ENCODE measurements at regions not wholly inside any gene's neighbourhood (a gene's known extent, or its start where the extent isn't known, plus 50 kb on each side); places are given as distances from the start of the nearest gene placed in this dataset.

DNA sequence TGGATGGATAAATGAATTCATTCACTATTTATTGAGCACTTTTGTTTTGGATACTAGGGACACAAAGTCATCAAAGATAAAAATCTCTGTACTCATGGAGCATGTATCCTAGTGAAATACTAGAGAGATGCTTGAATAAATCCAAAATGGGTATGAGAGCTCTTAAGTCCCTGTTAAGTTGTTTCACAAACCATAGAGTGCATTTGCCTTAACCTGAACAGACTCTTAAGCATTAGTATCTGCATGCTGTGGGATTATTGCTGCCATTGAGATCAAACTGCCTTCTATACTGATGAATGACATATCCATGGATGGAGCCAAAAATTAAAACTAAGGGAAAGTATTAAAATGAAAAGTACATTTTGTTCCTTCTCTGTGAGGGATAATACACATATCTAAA is 206.5 kb upstream of the KRR1 start:
- DNase-seq = no peak

DNA sequence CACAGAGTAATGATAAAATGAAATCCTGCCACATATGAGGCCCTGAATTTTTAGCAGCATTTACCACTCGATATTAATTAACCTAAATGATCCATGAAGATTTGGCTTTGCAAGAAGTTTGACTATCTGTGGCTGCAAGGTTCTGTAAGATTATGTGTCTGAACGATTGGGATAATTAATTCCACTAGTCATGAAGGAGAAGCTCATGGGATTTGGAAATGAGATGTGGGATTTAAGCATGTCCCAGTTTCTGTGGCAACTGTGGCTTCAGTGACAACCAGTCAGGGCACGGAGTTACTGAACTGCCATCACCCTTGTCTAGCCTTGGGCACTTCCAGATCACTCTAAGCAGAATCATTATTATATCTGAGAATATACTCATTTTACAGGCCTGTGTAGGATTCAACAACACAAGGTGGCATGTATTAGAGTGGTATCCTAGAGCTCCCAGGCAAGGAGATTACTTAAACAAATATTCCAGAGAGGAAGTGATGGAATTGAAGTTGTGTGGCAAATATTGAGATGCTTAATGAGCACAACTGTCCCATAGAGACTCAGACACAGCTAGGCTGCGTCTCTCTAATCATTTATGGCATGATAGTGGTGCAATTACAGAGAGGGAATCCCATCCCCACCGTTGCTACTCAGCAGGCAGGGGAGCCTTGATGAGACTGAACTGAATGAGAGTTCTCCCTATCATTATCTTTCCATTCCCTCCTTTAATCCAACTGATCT is 205.0 kb upstream of the KRR1 start:
- DNase-seq = no peak

DNA sequence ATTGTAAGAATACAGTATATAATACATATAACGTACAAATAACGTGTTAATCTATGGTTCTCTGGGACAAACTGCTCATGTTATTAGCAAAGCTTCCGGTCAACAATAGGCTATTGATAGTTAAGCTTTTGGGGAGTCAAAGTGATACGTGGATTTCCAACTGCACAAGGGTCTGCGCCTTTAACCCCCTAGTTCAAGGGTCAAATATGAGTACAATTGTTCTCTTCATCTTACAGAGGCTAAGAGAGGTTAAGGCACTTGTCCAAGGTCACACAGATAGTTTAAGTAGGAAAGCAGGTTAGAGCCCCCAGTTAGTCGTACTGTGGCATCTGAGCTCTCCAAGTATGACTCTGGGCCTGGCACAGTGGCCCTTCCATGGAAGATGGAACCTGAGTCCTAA is 204.3 kb upstream of the KRR1 start:
- no peak for DNase-seq

DNA sequence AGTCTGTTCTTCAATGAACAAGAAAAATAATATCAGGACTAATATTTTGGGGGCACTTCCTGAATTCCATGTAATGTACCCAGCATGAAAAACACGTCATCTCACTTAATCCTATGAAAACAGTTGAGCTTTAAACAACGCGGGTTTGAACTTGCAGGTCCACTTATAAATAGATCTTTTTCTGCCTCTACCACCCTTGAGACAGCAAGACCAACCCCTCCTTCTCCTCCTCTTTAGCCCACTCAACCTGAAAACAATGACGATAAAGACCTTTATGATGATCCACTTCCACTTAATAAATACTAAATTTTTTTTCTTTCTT is 203.9 kb upstream of the KRR1 start:
- no peak for DNase-seq

DNA sequence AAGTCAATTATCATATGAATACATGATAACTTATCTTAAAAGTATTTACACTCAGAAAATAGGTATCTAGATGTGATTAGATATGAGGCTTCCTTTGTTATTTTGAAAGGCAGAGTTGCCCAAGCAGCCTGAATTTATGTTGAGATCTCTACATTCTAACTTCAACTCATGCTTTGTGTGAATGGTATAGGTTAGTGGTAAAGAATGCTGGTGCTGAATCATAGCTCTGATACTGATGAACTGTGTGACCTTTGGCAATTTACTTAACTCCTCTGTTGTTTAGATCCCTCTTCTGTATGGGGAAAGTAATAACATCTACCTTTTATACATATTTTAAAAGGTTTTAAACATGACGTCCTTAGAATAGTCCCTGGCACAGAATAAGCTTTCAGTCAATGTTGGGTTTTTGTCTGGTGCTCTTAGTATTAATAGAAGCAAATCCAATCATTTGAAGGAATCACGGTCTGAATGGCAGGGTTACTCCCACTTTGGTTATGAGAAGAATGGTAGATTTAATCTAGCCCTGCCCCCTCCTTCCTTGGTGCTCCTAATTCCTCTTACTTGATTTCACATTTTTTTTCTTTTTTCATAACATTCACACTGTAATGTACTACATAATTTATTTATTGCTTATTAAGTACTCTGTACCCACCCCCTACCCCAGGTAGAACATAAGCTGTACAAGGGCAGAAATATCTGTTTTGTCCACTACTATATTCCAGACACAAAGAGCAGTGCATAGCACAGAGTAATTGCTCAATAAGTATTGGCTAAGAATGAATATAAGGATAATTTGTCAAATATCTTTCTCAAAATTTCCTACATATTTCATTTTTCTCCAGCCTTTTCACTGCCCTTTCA is 203.3 kb upstream of the KRR1 start:
- DNase-seq = no peak

DNA sequence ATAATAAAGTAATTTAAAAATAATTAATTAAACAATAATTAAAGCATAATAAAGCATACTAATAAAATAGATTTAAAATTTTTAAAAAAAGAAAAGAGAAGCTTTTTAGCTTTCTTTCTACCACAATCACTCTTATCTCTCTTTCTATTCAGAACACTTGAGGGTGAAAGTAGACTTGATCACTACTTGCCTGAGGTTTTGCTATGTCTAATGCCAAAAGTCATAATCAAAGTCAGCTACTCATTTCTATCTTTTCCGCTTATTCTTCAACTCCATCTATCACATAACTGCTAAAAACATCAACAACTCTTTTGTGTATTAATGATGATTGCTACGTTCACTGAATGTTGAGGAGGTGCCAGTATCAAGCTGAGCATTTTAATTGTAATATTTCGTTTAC is 202.0 kb upstream of the KRR1 start:
- DNase-seq = no peak

DNA sequence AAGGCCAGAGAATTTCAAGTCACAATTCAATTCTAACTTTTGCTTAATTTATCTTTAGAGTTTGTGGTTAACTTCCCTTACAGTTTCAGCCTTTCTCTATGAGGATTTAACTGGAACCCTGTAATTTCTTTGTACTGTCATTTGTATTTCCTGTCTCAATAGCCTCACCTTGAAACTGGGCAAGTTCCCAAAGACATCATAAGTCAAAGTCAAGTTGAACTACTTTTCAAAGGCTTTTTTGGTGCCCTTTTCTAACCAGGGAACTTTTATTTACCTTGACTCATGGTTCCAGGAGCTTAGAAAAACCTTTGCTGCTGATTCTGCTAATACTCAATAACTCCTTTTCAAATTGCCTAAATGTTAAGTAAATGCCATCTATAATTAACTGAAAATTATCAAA is 200.8 kb upstream of the KRR1 start:
- DNase-seq = peak; percentile 20

DNA sequence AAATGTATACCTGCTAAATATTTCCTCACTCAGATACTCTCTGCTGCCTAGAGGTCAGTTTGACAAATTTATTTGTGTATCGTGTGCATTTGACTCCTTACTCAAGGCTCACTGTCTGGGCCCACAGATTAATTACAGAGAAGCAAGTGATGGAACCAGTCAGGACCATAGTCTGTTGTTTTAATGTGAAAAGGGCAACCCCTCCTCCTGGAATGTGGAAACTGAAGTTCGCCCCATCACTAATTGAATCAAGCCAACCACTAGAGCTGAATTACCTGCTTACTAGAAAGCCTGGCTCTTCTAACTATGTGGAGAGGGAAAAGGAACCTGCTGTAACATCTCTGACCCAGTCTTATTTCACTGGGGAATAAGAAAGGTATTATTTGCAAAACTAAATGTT is 199.9 kb upstream of the KRR1 start:
- no peak for DNase-seq

DNA sequence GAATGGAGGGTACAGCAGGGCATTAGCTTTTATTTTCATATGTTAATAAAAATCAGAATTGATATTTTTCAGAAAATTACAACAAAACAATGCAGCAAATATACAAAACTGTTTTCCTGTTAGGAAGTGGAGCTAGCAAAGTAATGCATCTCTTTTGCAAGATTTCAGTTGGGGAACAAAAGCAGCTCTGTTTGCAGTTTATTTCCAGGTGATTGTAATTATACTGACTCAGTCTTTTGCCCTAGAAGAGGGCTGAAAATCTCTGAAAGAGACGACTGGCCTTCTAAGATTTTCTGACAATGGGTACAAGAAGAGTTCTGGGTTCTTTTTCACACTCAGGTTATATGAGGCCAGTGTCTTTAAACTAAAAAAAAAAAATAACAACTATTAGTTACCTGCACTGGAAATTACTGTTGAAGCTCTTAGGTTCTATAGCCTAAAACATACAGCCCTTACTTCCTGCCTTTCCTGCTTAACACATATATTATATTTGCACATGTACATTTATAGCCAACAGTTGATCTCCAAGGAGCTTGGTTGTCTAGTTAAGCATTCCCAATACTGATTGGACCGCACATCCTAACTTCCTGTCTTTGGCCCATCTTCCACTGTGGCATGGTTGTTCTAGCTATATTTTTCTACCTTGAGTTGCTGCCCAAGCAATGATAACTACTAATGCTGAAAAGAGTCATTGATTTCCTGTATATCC is 199.1 kb upstream of the KRR1 start:
- no peak for DNase-seq

DNA sequence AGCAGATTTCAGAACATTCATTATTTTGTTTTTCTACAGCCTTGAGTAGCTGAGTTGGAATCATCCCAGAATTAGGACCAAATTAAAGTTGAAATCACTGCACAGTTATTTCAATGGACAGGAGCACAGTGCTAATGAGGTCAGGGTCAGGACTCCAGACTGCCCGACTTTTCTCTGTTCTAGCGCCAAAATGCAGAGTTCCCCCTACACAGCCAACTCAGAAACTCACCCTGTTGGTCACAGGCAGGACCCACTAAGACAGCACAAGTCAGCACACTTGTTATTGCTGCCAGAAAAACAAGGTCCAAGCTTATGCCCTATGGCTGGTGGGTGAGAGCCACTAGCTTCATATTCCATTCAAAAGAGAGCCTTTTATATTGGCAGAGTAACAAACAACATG is 198.1 kb upstream of the KRR1 start:
- DNase-seq = no peak

DNA sequence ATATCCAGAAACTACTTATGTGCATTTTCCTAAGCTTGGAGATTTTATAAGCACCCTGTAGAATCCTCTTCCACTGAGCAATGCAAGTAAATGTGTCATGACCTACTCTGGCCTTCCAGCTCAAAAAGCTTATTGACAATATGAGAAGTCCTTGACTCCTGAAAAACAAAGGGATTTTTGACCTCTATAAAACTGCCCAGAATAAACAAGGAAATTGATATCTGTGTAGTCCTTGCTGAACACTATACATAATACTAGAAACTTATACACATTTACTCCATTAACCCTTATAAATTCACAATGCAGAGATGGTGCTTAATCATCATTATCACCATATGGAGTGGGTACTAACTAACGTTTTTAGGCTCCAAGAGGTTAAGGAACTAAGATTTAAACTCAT is 197.4 kb upstream of the KRR1 start:
- DNase-seq = no peak

DNA sequence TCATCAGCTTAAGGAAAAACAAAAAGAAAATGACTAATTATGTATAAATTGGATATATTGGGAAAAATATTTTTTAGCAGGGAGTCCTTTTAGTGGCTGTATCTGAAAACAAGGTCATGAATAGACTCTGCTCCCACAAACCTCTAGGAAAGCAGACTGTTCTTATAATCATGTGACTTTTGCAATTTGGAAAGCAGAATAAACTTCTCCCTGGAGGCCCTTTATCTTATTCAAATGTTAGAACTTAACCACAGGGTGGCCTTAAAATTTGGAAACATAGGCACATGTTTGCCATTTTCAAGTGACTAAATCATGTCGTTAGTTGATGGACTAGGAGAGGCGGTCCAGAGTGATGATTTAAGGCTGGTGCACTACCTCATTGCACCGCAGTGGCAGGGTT is 196.6 kb upstream of the KRR1 start:
- DNase-seq = no peak

DNA sequence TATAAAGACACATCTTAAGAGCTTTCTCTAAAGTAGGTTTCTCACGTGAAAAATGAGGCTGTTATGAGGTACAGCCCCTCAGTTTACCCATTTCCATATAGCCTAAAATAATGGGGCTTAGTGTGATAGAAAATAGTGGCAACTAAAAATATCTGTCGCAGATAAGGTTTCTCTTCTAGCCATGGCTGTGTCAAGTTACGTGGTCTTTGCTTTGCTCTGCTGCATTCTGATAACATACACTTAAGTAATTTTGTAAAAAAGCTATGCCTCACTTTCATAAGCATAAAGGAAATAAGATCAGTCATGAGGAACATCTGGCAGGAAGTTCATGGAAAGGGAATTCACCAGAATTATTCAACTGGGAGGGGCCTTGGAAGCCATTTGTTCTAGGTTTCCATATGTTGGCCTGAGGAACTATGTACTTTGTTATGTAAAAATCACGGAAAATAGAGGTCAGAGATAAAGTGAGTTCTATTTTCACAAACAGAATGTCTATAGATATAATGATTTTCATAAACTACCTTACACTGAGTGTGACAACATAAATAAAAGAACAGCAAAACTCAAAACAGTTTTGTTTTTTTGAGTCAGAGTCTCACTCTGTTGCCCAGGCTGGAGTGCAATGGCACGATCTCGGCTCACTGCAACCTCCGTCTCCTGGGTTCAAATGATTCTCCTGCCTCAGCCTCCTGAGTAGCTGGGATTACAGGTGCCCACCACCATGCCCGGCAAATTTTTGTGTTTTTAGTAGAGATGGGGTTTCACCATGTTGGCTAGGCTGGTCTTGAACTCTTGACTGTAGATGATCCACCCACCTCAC is 195.6 kb upstream of the KRR1 start:
- no peak for DNase-seq

DNA sequence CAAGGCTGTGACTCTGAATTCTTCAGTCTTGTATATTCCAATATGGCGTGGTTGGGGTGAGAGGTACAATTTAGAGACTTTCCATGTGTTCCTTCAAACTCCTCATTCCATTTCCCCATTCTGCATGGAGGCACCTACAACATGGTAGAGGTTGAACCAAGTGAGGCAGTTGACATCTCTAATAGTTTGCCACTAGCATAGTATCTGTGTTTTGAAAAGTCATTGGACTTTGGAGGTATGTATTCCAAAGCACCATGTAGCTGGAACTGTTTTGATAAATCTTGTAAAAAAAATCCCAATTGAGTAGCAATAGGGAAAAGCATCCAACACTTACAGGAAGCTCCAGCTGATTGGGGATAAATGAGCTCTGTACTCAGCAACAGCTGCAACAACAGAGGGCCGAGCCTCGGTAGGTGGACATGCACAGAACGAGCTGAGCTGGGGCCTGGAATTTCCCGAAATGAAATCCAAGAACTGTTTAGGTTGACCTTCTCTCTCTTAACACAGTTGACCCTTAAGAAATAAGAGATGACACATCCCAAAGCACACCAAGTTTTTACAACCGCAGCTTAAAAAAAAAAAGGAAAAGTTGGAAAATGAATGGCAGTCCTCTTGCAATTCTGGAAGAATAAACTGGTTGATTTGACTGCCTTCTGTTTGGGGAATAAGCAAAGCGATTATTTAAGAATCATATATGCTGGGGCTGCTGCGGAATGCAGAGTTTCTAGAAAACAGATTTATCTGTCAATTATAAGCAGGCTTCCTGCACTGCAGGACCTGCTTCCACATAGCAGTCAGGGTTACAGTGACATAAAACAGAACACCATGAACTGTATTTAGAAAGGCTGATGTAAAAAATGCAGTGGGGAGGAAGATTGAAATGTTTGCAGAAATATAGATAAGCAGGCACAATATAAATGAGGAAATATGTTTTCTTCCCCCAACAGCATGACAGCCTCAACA is 194.6 kb upstream of the KRR1 start:
- no peak for DNase-seq

DNA sequence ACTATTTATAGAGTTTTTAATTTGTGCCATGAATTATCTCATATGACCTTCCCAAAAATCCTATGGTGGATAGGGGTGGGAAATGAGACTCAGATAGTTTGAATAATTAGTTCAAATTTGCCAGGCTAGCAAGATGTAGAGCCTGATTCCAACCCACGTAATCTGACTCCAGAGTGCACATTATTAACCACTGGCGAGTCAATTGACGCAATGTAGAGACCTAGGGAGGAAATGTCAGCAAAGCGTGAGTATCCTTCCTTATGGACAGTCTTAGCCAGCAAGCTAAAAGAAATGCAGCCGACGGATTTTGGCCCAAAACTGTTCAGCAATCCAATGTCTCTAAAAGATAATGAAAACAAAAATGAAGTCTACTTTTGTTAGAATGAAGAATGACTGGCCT is 193.3 kb upstream of the KRR1 start:
- DNase-seq = no peak

DNA sequence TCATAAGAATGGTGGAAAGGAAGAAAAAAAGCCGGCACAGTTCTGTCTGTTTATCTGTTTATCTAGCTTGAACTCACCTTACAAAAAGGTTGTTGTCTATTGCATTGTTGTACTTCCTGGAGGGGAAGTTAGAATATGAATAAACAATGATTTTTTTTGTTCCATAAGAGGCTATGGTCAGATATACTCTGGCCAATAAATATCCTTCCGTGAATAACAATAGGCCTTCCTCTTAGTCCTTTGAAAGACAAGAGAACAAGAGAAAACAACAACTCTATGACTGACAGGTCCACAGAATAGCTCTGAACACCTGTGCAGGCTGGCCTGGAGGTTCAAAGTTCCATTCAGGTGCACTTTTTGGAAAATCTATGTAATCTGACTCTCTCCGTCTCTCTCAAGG is 192.8 kb upstream of the KRR1 start:
- DNase-seq = no peak

DNA sequence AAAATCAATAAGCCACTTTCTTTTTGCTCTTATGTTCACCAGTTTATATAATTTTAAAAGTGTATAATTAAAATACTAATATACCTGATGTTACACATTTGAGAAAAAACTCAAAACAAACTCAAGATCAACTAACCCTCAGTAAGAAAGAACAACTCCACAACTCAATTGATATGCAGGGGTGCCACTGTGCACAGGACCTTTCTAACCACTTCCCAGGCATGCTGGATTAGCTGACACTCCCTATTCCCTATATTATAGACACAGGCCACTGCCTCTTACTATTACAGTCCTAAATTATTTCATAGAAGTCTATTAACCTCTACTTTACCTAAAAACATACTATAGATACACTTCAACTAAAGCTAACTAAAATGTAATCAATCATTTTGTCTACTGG is 191.7 kb upstream of the KRR1 start:
- DNase-seq = no peak

DNA sequence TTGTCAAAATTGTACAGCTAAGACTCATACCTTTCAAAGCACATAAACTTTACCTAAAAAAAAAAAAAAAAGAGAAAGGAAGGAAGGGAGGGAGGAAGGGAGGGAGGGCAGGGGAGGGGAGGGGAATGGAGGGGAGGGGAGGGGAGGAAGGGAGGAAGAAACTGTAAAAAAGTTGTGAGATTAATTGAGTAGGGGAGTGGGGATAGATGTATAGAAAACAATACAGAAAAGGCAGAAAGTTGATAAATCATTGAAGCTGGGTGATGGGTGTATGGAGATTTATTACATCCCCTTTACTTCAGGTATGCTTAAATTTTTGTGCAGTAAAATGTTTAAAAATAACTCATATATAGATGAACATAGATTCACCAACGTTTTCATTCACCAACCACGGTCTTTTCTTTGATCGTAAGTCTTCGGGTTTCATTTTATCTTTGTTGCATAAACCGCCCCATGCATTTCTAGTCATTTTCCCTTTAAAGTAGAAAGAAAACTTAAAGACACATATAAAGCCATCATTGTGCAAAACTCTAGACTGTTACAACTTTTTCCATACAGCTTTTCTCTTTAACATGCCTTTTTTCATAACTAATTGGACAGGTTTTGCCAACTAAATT is 191.2 kb upstream of the KRR1 start:
- no peak for DNase-seq

DNA sequence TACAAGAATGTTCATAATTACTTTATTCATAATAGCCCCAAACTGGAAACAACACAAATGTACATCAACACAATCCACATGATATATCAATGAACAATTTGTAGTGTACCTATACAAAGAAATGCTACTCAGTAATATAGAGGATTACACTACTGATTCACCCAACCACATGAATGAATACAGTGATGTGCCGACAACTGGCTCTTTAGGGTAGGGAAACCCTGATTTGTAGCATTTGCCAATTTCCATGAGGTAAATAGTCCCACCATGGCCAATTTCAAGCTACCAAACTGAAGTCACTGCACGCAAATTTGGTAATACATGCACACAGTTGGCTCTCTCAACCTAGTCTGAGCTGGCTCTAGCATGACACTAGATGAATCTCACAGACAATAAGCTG is 190.4 kb upstream of the KRR1 start:
- no peak for DNase-seq

DNA sequence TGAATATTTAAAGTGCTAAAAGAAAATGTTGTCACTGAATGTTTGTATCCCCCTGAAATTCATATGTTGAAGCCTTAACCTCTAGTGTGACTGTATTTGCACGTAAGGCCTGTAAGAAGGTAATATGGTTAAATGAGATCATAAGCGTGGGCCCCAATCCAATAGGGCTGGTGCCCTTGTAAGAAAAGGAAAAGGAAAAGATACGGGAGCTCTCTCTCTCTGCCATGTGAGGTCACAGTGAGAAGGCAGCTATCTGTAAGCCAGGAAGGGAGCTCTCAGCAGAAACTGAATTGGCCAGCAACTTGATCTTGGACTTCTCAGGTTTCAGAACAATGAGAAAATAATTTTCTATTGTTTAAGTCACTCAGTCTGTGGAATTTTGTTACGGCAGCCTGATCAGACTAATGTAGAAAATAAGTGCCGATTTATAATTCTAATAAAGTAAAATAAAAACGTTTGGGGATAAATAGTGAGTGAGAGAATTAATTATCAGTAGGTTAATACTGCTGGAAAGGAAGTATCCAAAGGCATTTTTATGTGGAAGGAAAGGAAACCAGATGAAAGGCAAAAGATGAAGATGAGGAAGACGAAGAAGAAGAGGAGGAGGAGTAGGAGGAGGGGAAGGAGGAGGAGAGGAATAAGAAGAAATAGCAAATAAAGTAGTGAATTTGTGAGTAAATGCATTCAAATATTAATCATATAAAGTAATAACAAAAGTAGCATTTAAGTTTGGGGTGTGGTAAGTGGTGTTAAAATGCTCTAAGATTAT is 188.5 kb upstream of the KRR1 start:
- no peak for DNase-seq

DNA sequence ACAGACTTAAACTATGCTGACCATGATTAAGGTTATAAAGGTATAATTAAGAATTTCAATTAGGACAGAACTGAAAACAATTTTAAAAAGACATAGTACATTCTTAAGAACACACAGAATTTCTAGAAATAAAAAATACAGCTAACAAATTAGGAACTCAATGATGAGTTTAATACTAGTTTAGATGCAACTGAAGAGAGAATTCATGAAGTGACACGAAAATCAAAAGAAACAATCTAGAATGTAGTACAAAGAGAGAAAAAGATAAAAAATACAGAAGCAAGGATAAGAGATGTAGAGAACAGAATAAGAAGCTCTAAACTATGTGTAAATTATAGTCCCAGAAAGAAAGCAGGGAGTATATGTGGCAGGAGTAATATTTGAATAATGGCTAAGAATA is 187.8 kb upstream of the KRR1 start:
- no peak for DNase-seq
